Activated CD4-positive, CD25-positive, alpha-beta regulatory T cell treated with anti-CD3 and anti-CD28 coated beads, Interleukin-2, amount 50 U/mL, for 72 hours (primary cell): ENCODE measurements at regions not wholly inside any gene's neighbourhood (a gene's known extent, or its start where the extent isn't known, plus 50 kb on each side); places are given as distances from the start of the nearest gene placed in this dataset.

Experiments used
- DNase-seq: peaks from one replicate; pipeline ENCODE4 v3.0.0; 2021

DNA sequence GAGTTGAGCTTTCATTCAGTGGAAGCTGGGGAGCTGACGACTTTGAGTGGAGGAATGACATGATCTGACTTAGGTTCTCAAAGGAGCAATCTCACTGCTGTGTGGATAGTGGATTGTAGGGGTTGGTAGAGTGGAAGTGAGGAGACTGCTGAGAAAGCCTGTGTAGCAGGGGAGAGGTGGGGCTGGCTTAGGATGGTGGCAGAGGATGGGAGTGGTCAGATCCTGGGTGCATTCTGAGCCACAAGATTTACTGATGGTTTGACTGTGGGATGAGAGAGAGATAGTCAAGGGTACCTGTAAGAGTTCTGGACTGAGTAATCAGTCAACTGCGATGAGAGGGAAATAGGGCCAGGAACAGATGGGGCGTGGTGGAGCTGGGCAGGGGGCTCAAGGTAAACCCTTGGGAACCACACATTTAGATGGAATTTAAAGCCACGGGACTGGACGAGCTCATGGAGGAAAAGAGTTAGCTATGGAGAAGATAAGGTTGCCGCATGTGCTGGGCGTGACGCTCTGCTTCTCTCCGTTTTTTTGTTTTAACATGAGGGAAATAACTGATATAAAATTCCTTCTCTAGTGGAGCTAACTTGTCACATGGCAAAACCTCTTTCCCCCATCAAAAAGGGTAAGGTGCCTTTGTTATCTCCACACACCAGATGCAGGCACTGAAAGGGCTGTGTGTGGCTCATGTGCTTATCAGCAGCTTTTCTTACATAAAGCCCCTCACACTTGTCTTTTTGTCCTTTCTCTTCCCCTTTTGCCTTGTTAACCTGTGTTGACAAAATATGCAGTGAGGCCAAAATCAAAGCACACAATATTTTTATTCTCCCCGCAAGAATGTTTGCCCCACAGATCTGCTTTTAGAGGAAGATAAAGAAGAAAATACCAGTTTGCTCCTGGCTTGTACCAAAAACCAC lies 379.8 kb downstream of the TSN start:
- DNase-seq, result no peak

DNA sequence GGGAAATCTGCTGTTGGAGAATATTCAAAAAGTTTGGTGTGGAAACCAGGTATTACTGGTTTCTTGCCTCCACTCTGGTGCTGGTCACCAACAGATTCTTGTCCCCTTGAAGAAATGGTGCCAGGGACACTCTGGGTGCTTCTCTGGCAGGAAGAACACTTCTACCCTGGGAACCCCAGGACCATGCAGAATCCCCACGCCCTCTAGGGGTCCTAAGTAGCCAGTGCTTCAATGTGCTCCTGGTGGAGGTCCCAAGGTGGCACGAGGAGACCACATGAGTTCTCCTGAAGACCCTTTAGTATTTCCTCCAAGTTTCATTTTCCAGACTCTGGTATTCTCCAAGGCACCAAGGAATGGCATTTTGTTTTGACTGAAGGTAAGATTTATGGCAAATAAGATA lies 380.6 kb downstream of the TSN start:
- DNase-seq, result no peak

DNA sequence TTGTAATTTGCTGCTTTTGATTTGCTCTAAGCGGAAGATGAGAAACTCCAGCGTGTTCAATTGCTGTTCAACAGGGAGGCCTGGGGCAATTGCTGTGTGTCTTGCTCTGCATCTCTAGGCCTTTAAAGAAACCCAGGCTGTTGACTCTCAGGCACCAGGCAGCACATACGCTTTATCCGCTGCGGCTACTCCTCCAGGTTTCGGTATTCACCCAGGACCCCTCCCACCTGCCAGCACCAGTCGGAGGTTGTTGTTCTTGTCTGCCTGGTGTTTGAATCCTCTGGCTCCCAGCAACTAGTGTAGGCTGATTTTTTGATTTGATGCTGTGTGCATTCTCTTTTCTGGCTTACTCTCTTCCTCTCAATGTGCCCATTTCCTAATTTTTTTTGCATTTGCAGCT lies 383.1 kb downstream of the TSN start:
- no peak for DNase-seq

DNA sequence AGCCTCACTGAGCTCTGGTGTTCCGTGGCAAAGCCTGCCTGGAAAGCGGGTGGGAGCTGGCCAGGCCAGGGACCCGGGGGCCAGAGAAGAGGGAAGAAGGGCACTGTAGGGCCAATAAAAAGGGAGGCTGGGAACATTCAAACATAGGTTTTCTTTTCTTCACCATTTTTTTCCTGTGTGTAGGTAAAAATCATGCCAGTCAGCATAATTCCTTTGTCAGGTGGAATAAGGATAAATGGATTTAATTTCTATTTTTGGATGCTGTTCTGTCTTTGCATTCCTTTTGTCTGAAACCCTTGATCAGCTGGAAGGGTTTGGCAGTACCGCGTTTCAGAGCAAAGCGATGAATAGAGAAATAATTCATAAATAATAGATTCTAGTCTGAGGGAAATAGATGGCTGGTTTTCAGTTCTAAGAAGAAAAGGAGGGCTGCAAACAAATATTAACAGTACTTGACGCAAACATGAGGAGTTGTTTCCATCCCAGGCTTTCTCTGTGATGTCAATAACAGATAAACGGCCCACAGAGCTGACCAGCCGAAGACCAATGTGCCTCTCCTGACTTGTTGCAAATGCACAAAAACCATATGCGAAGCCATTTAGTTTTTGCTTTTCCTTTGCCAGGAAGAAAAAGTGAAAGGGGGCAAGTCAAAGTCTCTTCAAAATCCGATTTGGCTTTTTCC lies 384.4 kb downstream of the TSN start:
- DNase-seq, result no peak

- no peak for DNase-seq
Measured at GRCh38 chr2:122144884-122145283, 389.4 kb downstream of the TSN start.

DNA sequence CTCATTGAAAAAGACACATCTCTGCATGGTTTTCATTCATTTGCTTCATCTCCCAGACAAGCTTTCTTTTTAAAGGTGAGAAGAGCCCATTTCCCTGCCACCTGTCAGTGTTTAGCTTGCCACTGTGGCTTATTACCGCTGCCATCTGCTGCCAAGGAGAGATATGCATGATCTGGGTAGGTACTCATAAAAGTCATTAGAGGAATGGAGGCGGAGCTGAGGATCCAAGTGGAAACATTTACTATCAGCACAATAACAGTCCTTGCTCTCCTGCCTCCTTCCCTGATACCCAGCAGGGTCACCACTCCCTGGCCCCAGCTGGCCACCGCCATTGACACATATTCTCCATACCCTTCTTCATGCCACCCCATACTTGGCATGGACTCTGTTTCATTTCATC lies 390.4 kb downstream of the TSN start:
- no peak for DNase-seq

- no peak for DNase-seq
Measured at GRCh38 chr2:122148128-122148767, 392.8 kb downstream of the TSN start.

DNA sequence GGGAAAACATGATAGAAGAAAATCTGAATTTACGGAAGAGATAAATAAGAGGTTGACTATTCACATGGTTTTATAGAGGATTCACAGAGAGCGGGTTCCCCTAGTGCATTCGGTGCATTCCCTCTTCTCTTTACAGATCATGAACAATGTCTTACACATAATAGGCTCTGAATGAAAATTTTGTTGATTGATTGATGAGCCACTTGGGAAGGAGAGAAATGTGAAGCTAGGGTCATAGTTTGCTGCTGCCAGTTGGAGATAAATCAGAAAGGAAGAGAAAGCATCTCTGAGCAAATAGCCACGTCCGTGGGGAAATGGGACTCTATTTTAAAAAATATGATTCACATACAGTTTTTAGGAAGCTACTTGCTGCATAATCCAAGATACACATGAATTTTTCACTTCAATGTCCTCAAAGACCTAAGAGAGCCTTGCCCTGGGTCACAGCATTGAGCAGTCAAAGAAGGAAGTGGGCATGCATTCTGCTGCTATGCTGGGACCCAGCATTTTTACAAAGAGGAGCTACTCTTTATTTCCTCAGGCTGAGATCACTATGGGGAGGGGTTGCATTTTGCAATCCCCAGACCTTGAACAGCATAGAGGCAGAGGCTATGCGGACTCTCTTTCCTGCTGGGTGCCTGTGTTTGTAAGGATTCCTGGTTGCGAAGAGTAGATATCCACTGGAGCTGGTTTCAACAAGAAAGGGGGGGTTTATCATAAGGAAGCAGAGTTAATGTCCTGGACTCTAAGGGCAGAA lies 395.3 kb downstream of the TSN start:
- no peak for DNase-seq

DNA sequence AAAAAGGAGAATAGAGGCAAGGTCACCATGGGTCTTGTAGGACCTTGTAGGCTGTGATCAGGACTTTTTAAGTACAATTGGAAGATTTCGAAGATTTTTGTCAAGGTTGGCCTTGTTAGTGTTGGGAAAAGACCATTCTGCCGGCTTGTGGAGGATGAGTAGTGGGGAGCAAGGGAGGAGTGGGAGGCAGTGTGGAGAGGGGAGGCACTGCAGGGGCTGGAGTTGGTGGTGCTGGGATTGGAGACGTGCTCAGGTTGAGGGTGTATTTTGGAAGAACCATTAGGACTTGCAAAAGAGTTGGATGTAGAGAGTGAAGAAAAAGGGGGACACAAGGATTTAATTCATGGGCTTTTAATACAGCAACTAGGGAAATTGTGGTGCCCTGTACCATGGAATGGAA lies 397.1 kb downstream of the TSN start:
- no peak for DNase-seq

- no peak for DNase-seq
Measured at GRCh38 chr2:122156176-122156890, 400.9 kb downstream of the TSN start.

- no peak for DNase-seq
Measured at GRCh38 chr2:122157158-122157557, 401.7 kb downstream of the TSN start.

DNA sequence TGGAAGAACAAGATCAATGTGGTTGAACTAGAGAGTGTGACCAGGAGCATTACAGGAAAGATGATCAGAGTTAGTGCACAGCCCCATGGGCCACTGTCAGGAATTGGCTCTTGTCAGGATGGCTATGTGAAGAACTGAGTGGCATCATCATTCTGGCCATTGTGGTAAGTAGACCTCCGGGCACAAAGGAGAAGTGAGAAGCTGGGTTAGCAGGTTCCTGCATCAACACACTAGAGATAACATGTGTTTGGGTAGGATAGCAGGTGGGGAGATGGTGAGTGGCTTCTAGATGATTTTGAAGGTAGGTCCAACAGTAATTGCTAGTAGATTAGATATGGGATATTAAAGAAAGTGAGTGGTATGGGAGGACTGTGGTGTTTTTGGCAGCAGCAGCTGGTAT lies 408.2 kb downstream of the TSN start:
- DNase-seq, result no peak

GRCh38 chr2:122164964-122165363 lies 409.5 kb downstream of the TSN start:
- DNase-seq, result no peak

DNA sequence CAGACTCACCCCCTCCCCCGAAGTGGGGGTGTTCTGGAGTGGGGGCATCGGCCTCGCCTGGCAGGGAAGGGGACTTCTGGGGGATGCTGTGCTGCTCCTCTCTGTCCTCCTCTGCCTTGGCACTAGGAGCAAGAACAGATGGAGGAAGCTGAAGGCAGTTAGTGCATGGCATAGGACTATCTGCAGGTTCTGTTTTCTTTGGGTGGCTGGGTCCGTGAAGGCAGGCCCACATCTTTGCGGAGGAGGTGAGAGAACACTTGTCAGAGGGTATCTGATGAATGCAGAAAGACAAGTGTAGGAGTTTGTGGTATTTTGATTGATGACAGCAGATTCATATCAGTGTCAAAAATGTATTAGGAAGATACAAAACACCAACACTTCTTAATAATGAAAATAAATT lies 411.4 kb downstream of the TSN start:
- no peak for DNase-seq

- no peak for DNase-seq
Measured at GRCh38 chr2:122167515-122167914, 412.1 kb downstream of the TSN start.

- no peak for DNase-seq
Measured at GRCh38 chr2:122168799-122169198, 413.3 kb downstream of the TSN start.

- DNase-seq, result no peak
Measured at GRCh38 chr2:122172812-122173211, 417.4 kb downstream of the TSN start.

DNA sequence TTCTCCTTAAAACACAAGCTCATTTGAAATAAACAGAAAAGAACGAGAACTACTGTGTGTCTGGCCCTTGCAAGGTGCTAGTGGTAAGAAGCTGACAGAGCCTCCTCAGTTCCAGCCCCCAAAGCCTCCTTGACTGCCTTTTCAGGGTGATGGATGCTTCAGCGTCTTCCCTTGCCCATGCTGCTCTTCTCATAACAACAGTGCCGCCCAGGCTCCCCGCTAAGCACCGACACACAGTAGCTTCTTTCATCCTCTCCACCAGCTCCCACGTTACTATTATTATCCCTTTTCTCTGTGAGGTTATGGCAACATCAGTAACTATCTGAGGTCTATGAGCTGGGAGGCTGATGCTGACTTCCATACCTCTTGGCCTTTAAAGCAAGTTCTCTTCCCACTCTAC lies 418.6 kb downstream of the TSN start:
- no peak for DNase-seq

DNA sequence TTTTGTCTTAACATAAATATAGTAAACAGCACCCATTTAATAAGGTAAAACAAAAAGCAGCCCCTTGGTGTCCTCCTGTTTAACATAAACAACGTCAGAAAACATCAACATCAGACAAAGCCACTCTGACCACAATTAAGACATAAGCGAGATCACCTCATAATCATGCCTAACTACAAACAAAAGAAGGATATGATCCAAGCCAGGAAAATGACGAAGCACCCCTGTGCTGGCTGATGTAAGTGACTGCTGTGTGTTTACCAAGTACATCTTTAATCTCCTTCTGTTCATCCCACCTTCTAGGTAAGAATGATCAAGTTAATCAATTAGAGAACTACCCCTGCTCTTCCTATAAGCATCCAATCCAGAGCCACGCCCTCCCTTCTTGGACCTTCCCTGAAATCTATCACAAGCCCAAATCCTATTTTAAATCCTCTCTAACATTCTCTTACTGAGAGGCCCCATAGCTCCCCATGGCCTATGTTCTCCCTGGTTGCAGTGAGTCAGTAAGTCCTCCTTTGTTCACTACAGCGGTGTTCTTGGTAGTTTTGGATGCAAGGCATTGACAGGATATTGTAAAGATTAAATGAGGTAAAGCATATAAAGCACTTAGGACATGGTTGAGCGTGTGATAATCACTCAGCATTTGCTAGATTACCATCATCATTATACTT lies 424.2 kb downstream of the TSN start:
- DNase-seq, result no peak

DNA sequence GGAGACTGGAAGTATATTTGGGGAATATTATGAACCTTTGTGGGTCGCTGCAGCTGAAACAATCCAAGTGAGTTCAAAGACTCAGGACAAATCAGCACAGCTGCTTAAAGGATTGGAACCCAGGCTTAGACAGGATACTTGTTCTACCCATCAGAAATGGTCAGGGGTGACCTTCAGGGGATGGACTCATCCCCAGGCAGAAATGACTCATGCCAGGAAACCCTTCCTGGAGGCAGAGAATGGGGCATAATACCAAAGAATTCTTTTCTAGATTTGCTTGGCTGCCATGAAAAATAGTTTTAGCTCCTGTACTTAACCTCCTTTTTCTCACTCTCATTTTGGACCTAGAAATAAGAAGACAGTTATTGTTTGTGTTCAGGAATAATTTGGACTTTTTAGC lies 425.5 kb downstream of the TSN start:
- DNase-seq, result no peak

GRCh38 chr2:122182616-122183355 lies 427.3 kb downstream of the TSN start:
- DNase-seq, result no peak
